GM12878 (cell line): ENCODE measurements at regions not wholly inside any gene's neighbourhood (a gene's known extent, or its start where the extent isn't known, plus 50 kb on each side); places are given as distances from the start of the nearest gene placed in this dataset.
"Not testable (repeated sequence)": the region's sequence is repeated elsewhere in the genome, so short reads cannot be mapped to it uniquely, and the experiment has no call there.

ENCODE experiments used
- ATAC-seq: fragments of 200-7000 bp; cut with Tn5 transposase; 3 replicates; pipeline ENCODE4 v1.9.1; 2020; ENCODE audit warnings: mild to moderate bottlenecking, moderate library complexity
- BruUV-seq: library from RNA; stranded (reverse); fragments of 400-500 nt; replicated peaks from 2 replicates; lab custom pipeline; 2021; lab: Mats Ljungman, UMichigan
- CTCF ChIA-PET: fragments of 300-600 bp; sonication (Branson Sonifier 250); formaldehyde crosslinking; extraction: SDS; loops from one replicate; lab custom pipeline; 2021; ENCODE audit warnings: inconsistent platforms; lab: Yijun Ruan, JAX
- POLR2A ChIA-PET: fragments of 350-600 bp; formaldehyde crosslinking; extraction: SDS; loops from one replicate; lab custom pipeline; 2021; ENCODE audit warnings: inconsistent platforms; lab: Charles Lee
- RAD21 ChIA-PET: fragments of 300-600 bp; sonication (Branson Sonifier 250); formaldehyde crosslinking; loops from one replicate; lab custom pipeline; 2023; ENCODE audit warnings: antibody characterized with exemption; ENCODE audit not compliant: unreplicated experiment; lab: Charles Lee
- SMC1A ChIA-PET: fragments of 300-600 bp; sonication (Branson Sonifier 250); formaldehyde crosslinking; loops from one replicate; lab custom pipeline; 2023; ENCODE audit not compliant: unreplicated experiment, uncharacterized antibody; lab: Charles Lee
- DNase-seq: peaks from one replicate; pipeline ENCODE4 v3.0.0-alpha.2; 2011; ENCODE audit warnings: low read depth, low spot score
- FAIRE-seq: peaks from 3 replicates; lab custom pipeline; 2011; peaks lifted over from hg19 to GRCh38; lab: Jason Lieb, UNC
- H2AFZ ChIP-seq: 2 replicates; pipeline ENCODE4 v1.6.0; 2011; ENCODE audit warnings: low read depth, low read length, control low read depth; ENCODE audit not compliant: control insufficient read depth
- H3K27ac ChIP-seq: 2 replicates; pipeline ENCODE4 v1.5.1; 2011; ENCODE audit warnings: control low read depth; ENCODE audit not compliant: control insufficient read depth, insufficient read depth
- H3K27me3 ChIP-seq, 2 experiments: replicated peaks in 1 of 2; 2 replicates each; pipeline versions ENCODE4 v1.6.0 to v1.6.1; 2011; ENCODE audit warnings: low read length in 1 of 2; ENCODE audit not compliant: control insufficient read depth in 2 of 2, insufficient read depth in 2 of 2
- H3K36me3 ChIP-seq, 2 experiments: 2 replicates each; pipeline ENCODE4 v1.5.1; 2011; ENCODE audit warnings: low read length in 1 of 2; ENCODE audit not compliant: control insufficient read depth in 2 of 2, insufficient read depth in 2 of 2
- H3K4me1 ChIP-seq: 2 replicates; pipeline ENCODE4 v1.6.1; 2011; ENCODE audit warnings: mild to moderate bottlenecking, low read length, moderate library complexity, mixed read lengths; ENCODE audit not compliant: control insufficient read depth, insufficient read depth
- H3K4me2 ChIP-seq: 2 replicates; pipeline ENCODE4 v1.6.0; 2011; ENCODE audit warnings: control low read depth; ENCODE audit not compliant: control insufficient read depth, insufficient read depth
- H3K4me3 ChIP-seq: fragments of 200-600 bp; sonication (generic); 2 replicates; pipeline ENCODE4 v1.5.1; 2016
- H3K79me2 ChIP-seq: 2 replicates; pipeline ENCODE4 v1.6.0; 2011; ENCODE audit warnings: low read length; ENCODE audit not compliant: control insufficient read depth, insufficient read depth
- H3K9ac ChIP-seq: 2 replicates; pipeline ENCODE4 v1.8.0; 2011; ENCODE audit warnings: low read length, control low read depth, mixed read lengths; ENCODE audit not compliant: control insufficient read depth, insufficient read depth
- H3K9me3 ChIP-seq: replicated peaks from 3 replicates; pipeline ENCODE4 v1.5.1; 2011; ENCODE audit warnings: mild to moderate bottlenecking, low read length; ENCODE audit not compliant: control insufficient read depth, insufficient read depth
- H4K20me1 ChIP-seq: 2 replicates; pipeline ENCODE4 v1.6.0; 2011; ENCODE audit not compliant: control insufficient read depth, insufficient read depth
- PAX5 ChIP-seq: IDR thresholded peaks from 2 replicates; pipeline ENCODE4 v1.6.1; 2011; ENCODE audit warnings: low read depth, low read length, borderline replicate concordance
- YY1 ChIP-seq: IDR thresholded peaks from 2 replicates; pipeline ENCODE4 v1.6.1; 2011; ENCODE audit warnings: low read depth, mild to moderate bottlenecking, low read length
- WGBS: methylation state at CpG from one replicate; pipeline ENCODE4 v1.1.6; 2016; ENCODE audit warnings: low lambda C conversion rate; ENCODE audit not compliant: insufficient replicate concordance, insufficient coverage; ENCODE audit errors: missing lambda C conversion rate; 5-methylcytosine and 5-hydroxymethylcytosine counted together
- in situ Hi-C: fragments of 300-500 bp; cut with MboI; formaldehyde crosslinking; loops from 9 replicates; pipeline ENCODE4 v1.14.3; 2018; ENCODE audit warnings: mixed read lengths
- intact Hi-C: fragments of 100-400 bp; cut with micrococcal nuclease; formaldehyde crosslinking; loops from one replicate; pipeline ENCODE4 v1.14.2; 2022; ENCODE audit not compliant: unreplicated experiment

GRCh38 chr21:34284666-34285065 is 79.1 kb upstream of the KCNE2 start:
- SMC1A ChIA-PET: no interaction called here
- H3K27ac ChIP-seq: no peak overlapping the region
- no peaks in the 10 kb centered on the region for H3K79me2 ChIP-seq
- CTCF ChIA-PET: no interaction called here
- no peak overlapping the region for H3K9ac ChIP-seq
- POLR2A ChIA-PET: no interaction called here
- in situ Hi-C loops: no loop called here
- no peak overlapping the region for H2AFZ ChIP-seq
- 10% methylated on average over 4 of the region's 4 CpGs for WGBS
- RAD21 ChIA-PET: no interaction called here
- H3K36me3 ChIP-seq: no peaks in the 10 kb centered on the region
- DNase-seq: no peak
- no peaks in the 10 kb centered on the region for H3K4me1 ChIP-seq
- peaks cover 1% of the 10 kb centered on the region; the same call in 1 of the 3 replicates for H3K9me3 ChIP-seq
- no peaks in the 10 kb centered on the region; a peak in 1 of 4 replicates for H3K27me3 ChIP-seq
- H4K20me1 ChIP-seq: no peaks in the 10 kb centered on the region
- intact Hi-C loops: no loop called here
- no peak overlapping the region for H3K4me3 ChIP-seq
- no TSS peak for BruUV-seq
- no peak overlapping the region for H3K4me2 ChIP-seq
- no peak for FAIRE-seq
- no peak for TF ChIP-seq YY1
- TF ChIP-seq PAX5: no peak
- no peak for ATAC-seq

GRCh38 chr21:34288042-34288441 is 75.8 kb upstream of the KCNE2 start:
- BruUV-seq, H3K79me2 ChIP-seq, H3K4me3 ChIP-seq, H3K27ac ChIP-seq, H3K36me3 ChIP-seq, FAIRE-seq, ATAC-seq, H3K4me2 ChIP-seq, RAD21 ChIA-PET, H3K4me1 ChIP-seq, H4K20me1 ChIP-seq, POLR2A ChIA-PET, H3K27me3 ChIP-seq, H3K9me3 ChIP-seq, H3K9ac ChIP-seq, H2AFZ ChIP-seq, DNase-seq, in situ Hi-C loops, intact Hi-C loops, SMC1A ChIA-PET: not testable (repeated sequence)
- CTCF ChIA-PET: interaction anchor here (1.3 kb wide), 1 partner anchor 364 kb away, joined by 4 read pairs; no protein-coding TSS in a partner anchor
